ENCODE measurements at regions not wholly inside any gene's neighbourhood (a gene's known extent, or its start where the extent isn't known, plus 50 kb on each side); places are given as distances from the start of the nearest gene placed in this dataset.

DNA sequence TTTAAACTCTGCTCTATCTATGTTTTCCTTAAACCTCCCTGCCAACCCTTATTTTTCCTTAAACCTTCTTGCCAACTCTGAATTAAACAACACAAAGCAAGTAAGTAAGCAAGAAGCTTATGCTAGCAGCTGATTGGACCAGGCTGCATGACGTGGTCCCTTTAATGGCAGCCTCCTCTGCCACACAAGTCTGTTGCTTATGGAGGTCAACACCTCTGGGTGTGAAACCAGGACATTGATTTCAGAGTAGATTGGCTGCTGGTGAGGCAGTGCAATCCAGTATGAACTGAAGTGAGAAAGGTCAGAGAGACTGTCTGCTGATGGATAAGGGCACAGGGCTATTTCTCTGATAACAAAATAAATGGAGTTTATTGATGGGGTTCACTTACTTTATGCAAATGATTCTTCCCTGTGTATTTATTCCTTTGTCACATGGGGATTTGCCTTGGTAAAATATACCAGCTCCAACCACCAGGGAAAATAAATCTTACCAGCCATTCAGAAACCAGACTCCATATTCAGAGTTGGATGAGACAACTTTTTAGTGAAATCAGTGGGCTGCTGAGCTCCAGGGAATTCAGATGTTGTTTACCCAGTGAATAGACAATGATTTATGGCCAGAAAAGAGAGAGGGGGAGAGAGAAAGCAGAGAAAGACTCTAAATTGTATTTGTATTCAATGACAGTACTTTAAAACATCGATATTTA, 112.2 kb upstream of the NCKAP5 start:
- TF ChIP-seq ZNF274 (IDR thresholded peaks at IDR 0.05; ENCODE audit: low read depth, low read length): no peak
- no peak overlapping the region for H3K4me3 ChIP-seq (ENCODE audit: low read length)

DNA sequence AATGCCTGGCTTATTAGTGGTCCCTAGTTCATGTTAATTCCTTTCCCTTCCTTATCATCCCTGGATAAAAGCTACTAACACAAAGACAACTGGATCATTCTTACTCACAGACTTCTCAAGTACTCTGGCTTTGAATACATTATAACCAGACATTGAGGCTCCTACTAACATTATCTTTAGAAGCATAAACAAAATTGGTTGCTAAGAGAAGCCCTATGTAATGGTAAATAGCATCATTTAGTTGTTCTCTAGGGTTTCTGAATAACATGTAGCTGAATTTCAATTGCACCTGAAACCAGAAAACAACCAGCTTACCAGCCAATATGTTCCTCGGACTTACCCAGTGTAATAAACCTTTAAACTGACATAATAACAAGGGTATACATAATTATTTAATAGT, 114.1 kb upstream of the NCKAP5 start:
- no peak for TF ChIP-seq ZNF274 (IDR thresholded peaks at IDR 0.05; ENCODE audit: low read depth, low read length)
- no peak overlapping the region for H3K4me3 ChIP-seq (ENCODE audit: low read length)

DNA sequence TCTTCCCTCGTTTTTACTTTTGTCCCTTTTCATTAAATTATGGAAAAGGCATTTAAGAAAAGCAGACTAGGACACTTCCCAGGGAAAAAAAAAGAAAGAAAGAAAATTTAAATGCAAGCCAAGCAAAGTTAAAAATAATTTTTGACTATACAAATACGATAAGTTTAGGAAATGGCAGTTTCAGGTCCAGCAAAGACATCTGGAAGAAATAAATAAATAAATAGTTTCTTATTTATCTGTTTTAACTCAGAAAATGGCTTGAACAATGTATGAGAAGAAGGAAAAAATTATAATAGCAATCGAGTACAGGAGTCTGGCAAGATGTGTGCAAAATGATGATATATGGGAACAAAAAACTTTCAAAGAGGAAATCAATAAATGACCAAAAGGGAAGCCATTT, 114.6 kb upstream of the NCKAP5 start:
- no peak overlapping the region for H3K4me3 ChIP-seq (ENCODE audit: low read length)
- TF ChIP-seq ZNF274 (IDR thresholded peaks at IDR 0.05; ENCODE audit: low read depth, low read length): no peak

DNA sequence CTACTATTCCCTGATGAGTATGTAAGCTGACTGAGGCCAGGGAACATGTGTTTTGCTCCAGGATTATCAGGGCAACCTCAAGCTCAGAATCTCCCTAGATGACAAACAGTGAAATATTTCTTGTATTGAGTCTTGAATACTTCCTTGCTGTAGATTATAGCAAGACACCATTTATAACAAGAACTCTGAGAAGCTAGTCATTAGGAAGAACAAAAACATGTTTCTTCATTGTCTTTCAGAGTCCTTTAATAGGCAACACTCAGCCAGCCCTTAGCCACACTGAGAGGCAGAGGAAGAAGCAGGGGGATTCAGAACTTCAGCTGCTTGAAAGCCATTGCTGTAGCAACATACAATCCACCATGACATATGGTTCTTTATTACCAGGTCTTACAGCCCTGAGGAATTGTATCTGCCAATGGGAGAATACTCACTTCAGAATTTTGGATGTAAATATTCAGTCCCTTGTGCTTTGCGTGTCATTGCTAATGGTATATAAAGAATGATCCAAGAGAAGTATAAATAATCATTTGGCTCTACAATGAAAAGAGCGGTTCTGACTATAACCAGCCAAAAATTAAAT, 117.5 kb upstream of the NCKAP5 start:
- no peak for TF ChIP-seq ZNF274 (IDR thresholded peaks at IDR 0.05; ENCODE audit: low read depth, low read length)
- H3K4me3 ChIP-seq (ENCODE audit: low read length): no peak overlapping the region

DNA sequence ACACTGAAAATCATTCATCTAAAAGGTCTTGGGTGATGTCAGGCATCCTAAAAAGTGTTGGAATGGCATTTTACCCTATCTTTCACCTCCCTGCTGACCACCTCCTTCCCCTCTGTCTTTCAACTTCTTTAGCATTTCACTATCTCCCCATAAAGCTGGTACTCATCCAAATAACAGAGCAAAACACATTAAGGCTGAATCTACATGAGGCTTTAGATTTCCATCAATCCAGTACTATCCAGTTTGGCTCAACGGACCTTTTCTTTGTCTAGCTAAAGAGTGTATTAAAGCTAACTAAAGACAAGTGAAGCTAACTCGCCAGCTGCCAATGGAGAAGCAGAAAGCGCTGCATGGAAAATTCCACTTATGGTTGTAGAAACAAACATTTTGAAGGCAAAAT, 122.5 kb upstream of the NCKAP5 start:
- no peak for TF ChIP-seq ZNF274 (IDR thresholded peaks at IDR 0.05; ENCODE audit: low read depth, low read length)
- no peak overlapping the region for H3K4me3 ChIP-seq (ENCODE audit: low read length)

DNA sequence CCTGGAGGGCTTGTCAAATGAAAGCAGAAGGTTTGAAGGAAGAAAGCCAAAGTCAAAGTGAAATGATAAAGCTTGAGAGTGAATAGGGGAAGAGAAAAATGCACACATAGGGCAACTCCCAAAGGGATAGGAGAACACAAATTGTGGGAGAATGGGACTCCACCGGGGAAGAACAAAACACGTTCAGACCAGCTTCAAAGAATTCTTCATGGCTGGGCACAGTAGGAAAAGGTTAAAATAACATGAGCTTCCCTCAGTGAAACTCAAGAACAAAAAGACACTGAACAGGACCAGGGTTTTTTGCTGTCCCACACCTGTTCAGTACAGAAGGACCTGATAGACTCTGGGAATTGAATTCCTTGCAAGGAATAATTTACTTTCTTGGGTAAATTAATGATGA, 123.1 kb upstream of the NCKAP5 start:
- no peak for TF ChIP-seq ZNF274 (IDR thresholded peaks at IDR 0.05; ENCODE audit: low read depth, low read length)
- H3K4me3 ChIP-seq (ENCODE audit: low read length): no peak overlapping the region

DNA sequence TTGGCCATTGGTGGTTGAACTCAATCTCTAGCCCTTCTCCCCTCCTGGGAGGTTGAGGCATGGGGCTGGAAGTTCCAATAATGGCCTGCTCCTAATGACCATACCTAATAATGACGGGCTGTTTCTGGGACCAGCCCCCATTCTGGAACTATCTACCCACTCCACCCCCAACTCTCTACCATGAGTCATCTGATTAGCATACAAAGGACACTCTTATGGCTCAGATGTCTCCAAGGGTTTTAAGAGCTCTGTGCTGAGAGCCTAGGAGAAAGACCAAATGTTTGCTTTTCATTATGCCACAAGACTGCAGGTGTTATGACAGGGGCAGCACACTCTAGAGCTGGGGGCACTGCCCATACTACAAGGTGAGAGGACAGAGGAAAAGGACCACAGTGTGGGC, 137.0 kb upstream of the NCKAP5 start:
- no peak overlapping the region for H3K4me3 ChIP-seq (ENCODE audit: low read length)
- no peak for TF ChIP-seq ZNF274 (IDR thresholded peaks at IDR 0.05; ENCODE audit: low read depth, low read length)

DNA sequence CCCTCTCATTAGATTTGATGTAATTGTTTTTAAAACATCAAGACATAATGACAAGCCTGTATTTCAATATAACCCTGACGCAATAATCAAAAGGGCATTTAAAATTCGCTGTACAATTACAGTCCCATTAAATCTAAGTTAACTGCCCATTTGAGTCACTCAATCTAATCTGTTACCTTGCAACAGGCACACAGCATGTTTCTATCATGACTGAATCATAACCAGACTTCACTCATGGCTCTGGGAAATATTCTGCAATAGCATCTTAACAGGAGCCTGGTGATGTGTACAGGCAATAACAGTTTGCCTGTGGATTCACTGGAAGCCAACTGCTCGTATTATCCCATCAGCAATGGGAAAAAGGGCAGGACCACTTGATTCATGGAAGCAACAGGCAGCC, 142.3 kb upstream of the NCKAP5 start:
- H3K4me3 ChIP-seq (ENCODE audit: low read length): no peak overlapping the region
- TF ChIP-seq ZNF274 (IDR thresholded peaks at IDR 0.05; ENCODE audit: low read depth, low read length): no peak

DNA sequence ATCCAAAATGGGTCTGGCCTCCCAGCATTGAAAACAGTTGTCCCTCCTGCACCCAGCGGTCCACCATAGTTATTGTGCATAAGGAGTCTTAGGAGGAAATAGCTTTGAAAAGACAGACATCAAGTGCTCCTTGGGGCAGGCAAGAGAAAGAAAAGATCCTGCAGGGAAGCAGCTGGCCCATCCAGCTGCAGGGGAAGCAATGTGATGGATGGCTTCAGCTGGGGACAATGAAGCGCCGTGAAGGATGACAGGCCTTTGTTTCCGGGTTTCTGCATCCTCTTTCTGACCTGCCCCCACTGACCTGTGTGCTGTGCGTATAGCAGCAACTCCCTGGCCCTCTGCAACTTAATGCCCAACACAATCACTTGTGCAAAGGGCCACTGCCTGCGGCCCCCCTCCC, 142.9 kb upstream of the NCKAP5 start:
- no peak overlapping the region for H3K4me3 ChIP-seq (ENCODE audit: low read length)
- TF ChIP-seq ZNF274 (IDR thresholded peaks at IDR 0.05; ENCODE audit: low read depth, low read length): no peak

DNA sequence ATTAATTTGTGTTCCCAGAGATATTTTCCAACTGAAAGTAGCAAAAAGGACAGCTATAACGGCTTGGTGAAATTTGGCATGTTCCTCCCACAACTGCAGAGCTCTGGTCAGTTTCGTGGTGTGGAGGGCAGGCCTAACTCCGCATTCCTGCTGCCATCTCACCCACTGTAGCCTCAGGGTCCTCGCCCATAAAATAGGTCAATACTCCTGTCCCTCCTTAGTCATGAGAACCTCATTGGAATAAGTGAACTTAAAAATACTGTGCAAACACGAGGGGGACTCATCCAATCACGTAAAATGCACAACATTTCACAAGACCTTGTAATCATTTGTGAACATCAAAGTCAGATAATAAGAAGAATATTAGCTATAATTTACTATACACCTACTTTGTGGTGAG, 143.5 kb upstream of the NCKAP5 start:
- TF ChIP-seq ZNF274 (IDR thresholded peaks at IDR 0.05; ENCODE audit: low read depth, low read length): no peak
- no peak overlapping the region for H3K4me3 ChIP-seq (ENCODE audit: low read length)

DNA sequence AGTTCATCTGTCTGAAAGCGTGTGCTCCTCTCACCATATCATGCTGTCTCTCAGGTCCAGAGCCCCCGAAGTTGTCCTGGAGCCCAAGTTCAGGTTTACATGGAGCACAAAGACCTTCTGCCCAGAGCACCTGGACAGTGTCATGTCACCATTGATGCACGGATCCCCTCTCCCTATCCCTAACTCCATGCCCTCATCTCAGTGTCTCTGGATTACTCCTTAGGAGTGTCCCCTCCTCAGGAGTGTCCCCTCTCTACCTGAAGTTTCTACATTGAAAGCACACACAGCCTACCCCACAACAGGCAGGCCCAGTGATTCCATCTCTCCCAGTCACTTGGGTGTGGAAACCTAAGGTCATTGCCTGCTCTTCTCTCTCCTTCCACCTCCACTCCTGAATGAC, 144.1 kb upstream of the NCKAP5 start:
- no peak for TF ChIP-seq ZNF274 (IDR thresholded peaks at IDR 0.05; ENCODE audit: low read depth, low read length)
- H3K4me3 ChIP-seq (ENCODE audit: low read length): no peak overlapping the region

DNA sequence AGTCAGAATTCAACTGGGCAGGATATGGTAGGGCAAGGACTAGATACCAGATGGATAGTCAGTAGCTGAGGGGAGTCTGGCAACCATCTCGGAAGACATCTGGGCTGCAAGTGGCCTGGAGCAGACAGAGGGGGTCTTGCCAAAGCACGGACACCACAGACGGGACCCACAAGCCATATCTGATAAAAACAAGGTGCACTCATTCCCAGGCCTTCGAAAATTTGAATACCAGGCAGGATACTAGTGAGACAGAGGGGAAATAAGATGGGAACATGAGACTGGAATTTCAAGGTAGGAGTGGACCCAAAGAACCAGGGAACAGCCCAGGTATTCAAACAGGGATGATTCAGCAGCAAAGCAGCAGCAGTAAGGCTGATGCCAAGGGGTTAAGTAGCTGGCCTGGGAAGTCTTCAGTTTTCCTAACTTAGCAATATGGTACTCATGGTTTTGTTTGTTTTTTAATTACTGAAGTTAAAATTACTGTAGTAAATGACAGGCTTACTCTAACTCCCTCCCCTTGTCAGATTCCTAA, 144.9 kb upstream of the NCKAP5 start:
- no peak for TF ChIP-seq ZNF274 (IDR thresholded peaks at IDR 0.05; ENCODE audit: low read depth, low read length)
- no peak overlapping the region for H3K4me3 ChIP-seq (ENCODE audit: low read length)

DNA sequence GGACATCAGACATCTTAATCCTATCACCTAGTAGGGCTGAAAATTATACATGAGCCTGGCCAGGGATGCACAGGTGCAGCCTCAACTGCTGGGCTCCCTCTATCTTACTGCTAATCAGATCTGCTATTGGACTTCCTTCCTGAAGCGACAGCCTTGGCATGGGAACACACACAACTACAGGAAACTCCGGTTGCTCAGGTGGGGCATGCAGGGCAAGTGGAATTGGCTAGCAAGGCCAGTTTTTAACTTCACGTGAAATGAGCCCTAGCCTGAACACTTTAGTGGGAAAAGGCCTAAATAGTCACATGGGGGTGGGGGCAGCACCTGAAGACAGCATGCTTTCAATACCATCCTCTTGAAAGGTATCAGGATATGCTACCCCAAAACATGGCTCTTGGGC, 147.9 kb upstream of the NCKAP5 start:
- H3K4me3 ChIP-seq (ENCODE audit: low read length): no peak overlapping the region
- TF ChIP-seq ZNF274 (IDR thresholded peaks at IDR 0.05; ENCODE audit: low read depth, low read length): no peak

DNA sequence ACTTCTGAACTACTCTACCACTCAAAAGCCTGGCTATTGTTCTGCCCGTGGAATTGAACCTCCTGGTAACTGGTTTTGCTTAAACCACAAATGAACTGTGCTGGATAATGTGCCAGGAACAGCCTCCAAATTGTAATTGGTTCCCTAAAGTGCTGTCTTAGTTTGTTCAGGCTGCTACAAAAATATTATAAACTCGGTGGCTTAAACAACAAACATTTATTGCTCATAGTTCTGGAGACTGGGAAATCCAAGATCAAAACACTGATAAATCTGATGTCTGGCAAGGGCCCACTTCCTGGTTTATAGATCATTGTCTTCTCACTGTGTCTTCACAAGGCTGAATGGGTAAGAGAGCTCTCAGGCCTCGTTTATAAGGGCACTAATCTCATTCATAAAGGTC, 149.2 kb upstream of the NCKAP5 start:
- no peak for TF ChIP-seq ZNF274 (IDR thresholded peaks at IDR 0.05; ENCODE audit: low read depth, low read length)
- no peak overlapping the region for H3K4me3 ChIP-seq (ENCODE audit: low read length)

DNA sequence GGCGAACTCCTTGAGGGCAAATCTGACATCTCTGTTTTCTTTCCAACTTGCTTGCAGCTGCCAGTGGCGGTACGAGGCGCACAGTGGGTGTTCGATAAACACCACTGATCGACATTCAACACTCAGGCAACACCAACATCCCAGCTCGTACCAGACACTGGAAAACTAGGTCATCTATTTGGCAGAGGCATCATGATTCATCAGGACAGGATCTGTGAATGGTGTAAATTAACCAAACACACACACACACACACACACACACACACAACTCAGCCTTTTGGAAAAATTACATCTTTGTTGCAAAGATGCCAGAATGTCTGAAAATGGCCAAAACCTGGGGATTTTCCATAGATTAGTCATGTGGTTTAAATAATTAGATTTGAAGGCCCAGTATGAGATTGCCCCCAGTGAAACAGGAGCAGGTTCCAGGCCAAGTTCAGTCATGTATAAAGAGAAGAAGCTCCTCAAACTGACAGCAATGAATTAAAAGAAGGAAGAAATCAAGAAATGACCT, 150.5 kb upstream of the NCKAP5 start:
- TF ChIP-seq ZNF274 (IDR thresholded peaks at IDR 0.05; ENCODE audit: low read depth, low read length): no peak
- H3K4me3 ChIP-seq (ENCODE audit: low read length): no peak overlapping the region

Measured in GM08714 (cell line).